ENCODE measurements at regions not wholly inside any gene's neighbourhood (a gene's known extent, or its start where the extent isn't known, plus 50 kb on each side); places are given as distances from the start of the nearest gene placed in this dataset.

- TF ChIP-seq POLR2AphosphoS5 (IDR thresholded peaks at IDR 0.05; ENCODE audit: low read depth, low read length) (no peak), FOXP2 (optimal IDR thresholded peaks at IDR 0.05; ENCODE audit: borderline replicate concordance, extremely low read depth, extremely low read length, insufficient read depth) (no peak), SIN3A (IDR thresholded peaks at IDR 0.05; ENCODE audit: borderline replicate concordance, insufficient read depth, low read length) (no peak), TAF1 (IDR thresholded peaks at IDR 0.05; ENCODE audit: borderline replicate concordance, insufficient read depth, low read length) (no peak)
- TF ChIP-seq, protein P1, sequence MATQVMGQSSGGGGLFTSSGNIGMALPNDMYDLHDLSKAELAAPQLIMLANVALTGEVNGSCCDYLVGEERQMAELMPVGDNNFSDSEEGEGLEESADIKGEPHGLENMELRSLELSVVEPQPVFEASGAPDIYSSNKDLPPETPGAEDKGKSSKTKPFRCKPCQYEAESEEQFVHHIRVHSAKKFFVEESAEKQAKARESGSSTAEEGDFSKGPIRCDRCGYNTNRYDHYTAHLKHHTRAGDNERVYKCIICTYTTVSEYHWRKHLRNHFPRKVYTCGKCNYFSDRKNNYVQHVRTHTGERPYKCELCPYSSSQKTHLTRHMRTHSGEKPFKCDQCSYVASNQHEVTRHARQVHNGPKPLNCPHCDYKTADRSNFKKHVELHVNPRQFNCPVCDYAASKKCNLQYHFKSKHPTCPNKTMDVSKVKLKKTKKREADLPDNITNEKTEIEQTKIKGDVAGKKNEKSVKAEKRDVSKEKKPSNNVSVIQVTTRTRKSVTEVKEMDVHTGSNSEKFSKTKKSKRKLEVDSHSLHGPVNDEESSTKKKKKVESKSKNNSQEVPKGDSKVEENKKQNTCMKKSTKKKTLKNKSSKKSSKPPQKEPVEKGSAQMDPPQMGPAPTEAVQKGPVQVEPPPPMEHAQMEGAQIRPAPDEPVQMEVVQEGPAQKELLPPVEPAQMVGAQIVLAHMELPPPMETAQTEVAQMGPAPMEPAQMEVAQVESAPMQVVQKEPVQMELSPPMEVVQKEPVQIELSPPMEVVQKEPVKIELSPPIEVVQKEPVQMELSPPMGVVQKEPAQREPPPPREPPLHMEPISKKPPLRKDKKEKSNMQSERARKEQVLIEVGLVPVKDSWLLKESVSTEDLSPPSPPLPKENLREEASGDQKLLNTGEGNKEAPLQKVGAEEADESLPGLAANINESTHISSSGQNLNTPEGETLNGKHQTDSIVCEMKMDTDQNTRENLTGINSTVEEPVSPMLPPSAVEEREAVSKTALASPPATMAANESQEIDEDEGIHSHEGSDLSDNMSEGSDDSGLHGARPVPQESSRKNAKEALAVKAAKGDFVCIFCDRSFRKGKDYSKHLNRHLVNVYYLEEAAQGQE (IDR thresholded peaks at IDR 0.05; ENCODE audit: insufficient read depth in 1 of 2, low read depth in 2 of 2, low read length in 2 of 2), result no peak
These were observed 379.9 kb downstream of the TRAM1L1 start for GRCh38 chr4:116705466-116705865.

DNA sequence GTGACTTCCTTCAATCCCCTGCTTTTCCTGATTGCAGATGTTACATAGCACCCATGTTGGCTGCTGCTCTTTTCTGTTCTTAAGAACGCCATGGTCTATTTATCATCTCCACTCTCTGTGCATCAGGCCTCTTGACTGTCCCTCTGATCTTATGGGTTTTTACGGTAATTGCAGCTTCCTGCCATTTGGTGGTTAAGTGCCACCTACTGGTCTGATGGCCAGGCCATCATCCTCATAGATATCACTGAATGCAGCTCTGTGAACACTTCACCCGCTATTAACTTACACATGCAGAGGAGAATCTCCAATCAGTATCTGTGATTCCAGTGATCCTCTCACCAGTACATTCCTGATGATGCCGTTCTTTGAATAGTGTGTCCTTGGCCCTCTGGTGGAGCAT lies 382.4 kb downstream of the TRAM1L1 start:
- TF ChIP-seq, protein P1 (IDR thresholded peaks at IDR 0.05; ENCODE audit: insufficient read depth in 1 of 2, low read depth in 2 of 2, low read length in 2 of 2), result no peak
- TF ChIP-seq TAF1 (IDR thresholded peaks at IDR 0.05; ENCODE audit: borderline replicate concordance, insufficient read depth, low read length), result no peak
- TF ChIP-seq SIN3A (IDR thresholded peaks at IDR 0.05; ENCODE audit: borderline replicate concordance, insufficient read depth, low read length), result no peak
- no peak for TF ChIP-seq POLR2AphosphoS5 (IDR thresholded peaks at IDR 0.05; ENCODE audit: low read depth, low read length)
- no peak for TF ChIP-seq FOXP2 (optimal IDR thresholded peaks at IDR 0.05; ENCODE audit: borderline replicate concordance, extremely low read depth, extremely low read length, insufficient read depth)

- TF ChIP-seq, protein P1 (IDR thresholded peaks at IDR 0.05; ENCODE audit: insufficient read depth in 1 of 2, low read depth in 2 of 2, low read length in 2 of 2), result no peak
- TF ChIP-seq SIN3A (IDR thresholded peaks at IDR 0.05; ENCODE audit: borderline replicate concordance, insufficient read depth, low read length) (no peak), FOXP2 (optimal IDR thresholded peaks at IDR 0.05; ENCODE audit: borderline replicate concordance, extremely low read depth, extremely low read length, insufficient read depth) (no peak), POLR2AphosphoS5 (IDR thresholded peaks at IDR 0.05; ENCODE audit: low read depth, low read length) (no peak), TAF1 (IDR thresholded peaks at IDR 0.05; ENCODE audit: borderline replicate concordance, insufficient read depth, low read length) (no peak)
These were observed 396.8 kb downstream of the TRAM1L1 start for GRCh38 chr4:116688536-116688935.

DNA sequence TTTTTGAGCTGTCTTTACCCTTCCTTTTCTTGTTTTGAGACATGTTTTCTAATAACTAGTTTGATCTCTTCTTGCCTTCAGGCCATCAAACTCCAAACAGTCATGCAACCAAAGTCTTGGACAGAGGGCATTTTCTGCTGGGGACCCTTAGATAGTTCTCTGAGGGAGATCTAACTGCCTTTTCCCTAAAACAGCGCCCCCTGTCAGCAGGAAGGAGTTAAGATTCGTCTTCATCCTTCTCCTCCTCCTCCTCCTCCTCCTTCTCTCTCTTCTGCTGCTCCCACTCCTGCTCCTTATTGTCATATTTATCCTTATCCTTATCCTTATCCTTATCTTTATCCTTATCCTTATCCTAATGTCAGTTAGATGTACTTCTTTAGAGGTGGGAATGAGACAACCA lies 417.2 kb downstream of the TRAM1L1 start:
- TF ChIP-seq TAF1 (IDR thresholded peaks at IDR 0.05; ENCODE audit: borderline replicate concordance, insufficient read depth, low read length) (no peak), POLR2AphosphoS5 (IDR thresholded peaks at IDR 0.05; ENCODE audit: low read depth, low read length) (no peak), SIN3A (IDR thresholded peaks at IDR 0.05; ENCODE audit: borderline replicate concordance, insufficient read depth, low read length) (no peak), FOXP2 (optimal IDR thresholded peaks at IDR 0.05; ENCODE audit: borderline replicate concordance, extremely low read depth, extremely low read length, insufficient read depth) (no peak)
- TF ChIP-seq, protein P1 (IDR thresholded peaks at IDR 0.05; ENCODE audit: insufficient read depth in 1 of 2, low read depth in 2 of 2, low read length in 2 of 2), result no peak

GRCh38 chr4:116665716-116666115 lies 419.7 kb downstream of the TRAM1L1 start:
- TF ChIP-seq TAF1 (IDR thresholded peaks at IDR 0.05; ENCODE audit: borderline replicate concordance, insufficient read depth, low read length) (no peak), SIN3A (IDR thresholded peaks at IDR 0.05; ENCODE audit: borderline replicate concordance, insufficient read depth, low read length) (no peak), POLR2AphosphoS5 (IDR thresholded peaks at IDR 0.05; ENCODE audit: low read depth, low read length) (no peak), FOXP2 (optimal IDR thresholded peaks at IDR 0.05; ENCODE audit: borderline replicate concordance, extremely low read depth, extremely low read length, insufficient read depth) (no peak)
- TF ChIP-seq, protein P1 (IDR thresholded peaks at IDR 0.05; ENCODE audit: insufficient read depth in 1 of 2, low read depth in 2 of 2, low read length in 2 of 2), result no peak

Data from PFSK-1 (cell line).